SU-DHL-6 (cell line): ENCODE measurements at regions not wholly inside any gene's neighbourhood (a gene's known extent, or its start where the extent isn't known, plus 50 kb on each side); places are given as distances from the start of the nearest gene placed in this dataset.

Source experiments
- EZH2phosphoT487 ChIP-seq: fragments of 200-600 bp; sonication (generic), shearing (Covaris generic); conservative IDR thresholded peaks from 2 replicates; pipeline ENCODE4 v1.6.1; 2018; ENCODE audit warnings: mild to moderate bottlenecking, antibody characterized with exemption, low read length, moderate library complexity, mixed read lengths
- TF ChIP-seq, protein P1 (sequence below): fragments of 200-600 bp; sonication (generic); IDR thresholded peaks from one replicate; pipeline ENCODE4 v1.5.1; 2017; ENCODE audit warnings: antibody characterized with exemption, mild to moderate bottlenecking, low read length, moderate library complexity; ENCODE audit not compliant: insufficient read depth, poor library complexity, severe bottlenecking

DNA sequence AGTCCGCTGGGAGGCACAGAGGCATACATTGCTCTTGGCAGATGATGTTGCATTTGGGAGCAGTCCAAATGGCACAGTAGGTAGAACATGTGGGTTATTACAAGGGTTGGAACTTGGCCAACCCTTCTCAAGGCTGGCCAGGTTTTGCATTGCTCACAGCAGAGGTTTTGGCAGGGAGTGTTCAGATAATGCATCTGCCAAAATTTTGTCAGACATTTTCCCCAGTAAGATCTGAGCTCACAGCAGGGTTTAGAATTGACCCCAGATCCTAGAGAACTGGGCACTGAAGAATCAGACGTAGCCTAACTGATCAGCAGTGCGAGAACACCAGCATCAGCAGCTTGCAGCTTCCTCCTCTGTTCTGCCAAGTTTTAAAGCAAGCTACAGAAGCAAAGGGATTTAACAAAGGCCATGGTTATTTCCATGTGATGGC lies 468.8 kb upstream of the KIF2B start:
- TF ChIP-seq, protein P1, sequence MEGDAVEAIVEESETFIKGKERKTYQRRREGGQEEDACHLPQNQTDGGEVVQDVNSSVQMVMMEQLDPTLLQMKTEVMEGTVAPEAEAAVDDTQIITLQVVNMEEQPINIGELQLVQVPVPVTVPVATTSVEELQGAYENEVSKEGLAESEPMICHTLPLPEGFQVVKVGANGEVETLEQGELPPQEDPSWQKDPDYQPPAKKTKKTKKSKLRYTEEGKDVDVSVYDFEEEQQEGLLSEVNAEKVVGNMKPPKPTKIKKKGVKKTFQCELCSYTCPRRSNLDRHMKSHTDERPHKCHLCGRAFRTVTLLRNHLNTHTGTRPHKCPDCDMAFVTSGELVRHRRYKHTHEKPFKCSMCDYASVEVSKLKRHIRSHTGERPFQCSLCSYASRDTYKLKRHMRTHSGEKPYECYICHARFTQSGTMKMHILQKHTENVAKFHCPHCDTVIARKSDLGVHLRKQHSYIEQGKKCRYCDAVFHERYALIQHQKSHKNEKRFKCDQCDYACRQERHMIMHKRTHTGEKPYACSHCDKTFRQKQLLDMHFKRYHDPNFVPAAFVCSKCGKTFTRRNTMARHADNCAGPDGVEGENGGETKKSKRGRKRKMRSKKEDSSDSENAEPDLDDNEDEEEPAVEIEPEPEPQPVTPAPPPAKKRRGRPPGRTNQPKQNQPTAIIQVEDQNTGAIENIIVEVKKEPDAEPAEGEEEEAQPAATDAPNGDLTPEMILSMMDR = no peak
- TF ChIP-seq EZH2phosphoT487 = no peak
